GM18951 (cell line): ENCODE measurements at regions not wholly inside any gene's neighbourhood (a gene's known extent, or its start where the extent isn't known, plus 50 kb on each side); places are given as distances from the start of the nearest gene placed in this dataset.

Source experiments
- POLR2A ChIP-seq: IDR thresholded peaks from 4 replicates; pipeline ENCODE4 v1.6.1; 2011; ENCODE audit warnings: mild to moderate bottlenecking; ENCODE audit not compliant: insufficient read length, insufficient read depth; ENCODE audit errors: extremely low read depth
- in situ Hi-C: fragments of 300-500 bp; cut with MboI; formaldehyde crosslinking; loops from one replicate; pipeline ENCODE4 v1.12.0; 2022; ENCODE audit warnings: low sequenced_read_pairs, mixed read lengths, inconsistent platforms; ENCODE audit not compliant: unreplicated experiment

DNA sequence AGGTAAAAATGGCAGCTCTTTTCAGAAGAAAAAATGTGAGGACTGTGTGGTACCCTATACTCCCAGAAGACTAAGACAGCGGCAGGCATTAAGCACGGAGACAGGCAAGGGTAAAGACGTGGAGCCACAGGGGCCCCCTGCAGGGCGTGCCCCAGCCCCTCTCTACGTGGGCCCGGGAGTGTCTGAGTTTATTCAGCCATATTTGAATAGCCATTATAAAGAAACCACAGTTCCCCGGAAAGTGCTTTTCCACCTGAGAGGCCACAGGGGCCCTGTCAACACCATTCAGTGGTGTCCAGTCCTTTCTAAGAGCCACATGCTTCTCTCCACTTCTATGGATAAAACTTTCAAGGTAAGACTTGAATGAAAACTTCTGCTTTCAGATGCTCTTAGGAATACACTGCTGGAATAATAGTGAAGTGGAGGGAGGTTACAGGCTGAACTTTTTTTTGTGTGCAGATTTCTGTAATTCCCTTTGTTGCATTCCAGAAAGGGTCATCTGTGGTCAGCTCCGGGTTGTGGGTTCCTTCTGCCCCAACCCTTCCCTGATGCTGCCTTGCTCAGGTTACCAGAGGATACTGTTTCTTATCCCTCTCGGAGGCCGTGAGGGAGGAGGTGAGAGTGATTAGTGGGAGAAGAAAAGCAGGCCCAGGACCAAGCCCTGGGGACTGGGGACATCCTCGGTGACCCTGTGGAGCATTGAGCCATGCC is 58.4 kb downstream of the SLC25A47 start:
- in situ Hi-C loops: loop anchor here (25.0 kb wide), 1 partner anchor 256 kb away; no protein-coding TSS in a partner anchor

DNA sequence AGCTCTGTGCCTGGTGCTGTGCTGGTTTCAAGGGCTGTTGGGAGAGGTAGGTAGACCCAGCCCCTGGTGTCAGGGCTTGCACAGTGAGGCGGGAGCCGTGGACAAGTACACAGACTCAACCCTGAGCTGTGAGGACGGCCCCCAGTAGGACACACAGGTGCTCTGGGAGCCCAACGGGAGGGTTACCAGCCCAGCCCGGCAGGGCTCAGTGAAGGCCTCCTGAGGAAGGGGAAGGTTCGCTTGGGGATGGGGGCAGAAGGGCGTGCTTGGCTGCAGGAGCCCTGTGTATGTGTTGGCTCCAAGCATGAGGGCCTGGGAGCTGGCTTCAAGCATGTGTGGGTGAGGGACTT is 58.9 kb downstream of the SLC25A47 start:
- TF ChIP-seq POLR2A: no peak
- in situ Hi-C loops: loop anchor here (25.0 kb wide), 1 partner anchor 255 kb away; no protein-coding TSS in a partner anchor

More for the DNA sequence above, 58.4 kb downstream of the SLC25A47 start:
- no peak for TF ChIP-seq POLR2A

DNA sequence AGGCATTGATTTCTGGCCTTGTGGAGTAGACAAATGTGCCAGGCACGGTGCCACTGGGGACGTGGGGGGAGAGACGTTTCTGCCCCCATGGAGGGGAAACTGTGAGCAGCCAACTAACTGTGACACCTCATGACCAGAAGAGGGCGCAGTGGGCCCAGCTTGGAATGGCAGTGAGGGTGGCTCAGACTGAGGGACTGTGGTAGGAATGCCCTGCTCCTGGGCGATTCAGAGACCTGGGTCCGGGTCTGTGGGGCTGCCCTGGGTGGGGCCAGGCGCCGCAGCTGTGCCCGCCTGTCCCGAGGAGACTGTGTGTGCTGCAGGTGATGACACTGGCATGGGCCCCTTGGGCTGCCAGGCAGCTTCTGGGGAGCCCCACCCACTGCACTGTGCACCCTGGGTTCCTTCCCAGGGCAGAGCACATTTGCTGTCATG is 60.6 kb downstream of the SLC25A47 start:
- in situ Hi-C loops: loop anchor here (25.0 kb wide), 1 partner anchor 254 kb away; no protein-coding TSS in a partner anchor
- TF ChIP-seq POLR2A: no peak

DNA sequence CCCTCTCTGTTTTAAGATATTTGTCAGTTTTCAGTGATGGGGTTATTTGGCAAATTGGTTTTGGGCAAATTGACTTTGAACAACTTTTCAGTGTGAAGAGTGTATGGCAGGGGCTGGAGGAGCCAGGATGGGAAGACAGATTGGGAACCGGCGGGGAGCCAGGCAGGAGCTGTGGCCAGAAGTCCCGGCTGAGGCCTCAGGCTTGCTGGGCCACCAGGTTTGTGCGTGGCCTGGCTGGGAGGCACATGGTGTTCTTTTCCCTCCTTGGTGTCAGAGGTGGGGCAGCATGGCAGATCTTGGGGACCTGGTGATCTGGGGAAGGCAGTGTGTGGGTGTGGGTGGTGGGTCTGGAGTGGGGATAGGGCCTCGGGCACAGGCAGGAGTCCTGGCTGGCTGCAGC is 61.1 kb downstream of the SLC25A47 start:
- no peak for TF ChIP-seq POLR2A
- in situ Hi-C loops: loop anchor here (25.0 kb wide), 1 partner anchor 253 kb away; no protein-coding TSS in a partner anchor

DNA sequence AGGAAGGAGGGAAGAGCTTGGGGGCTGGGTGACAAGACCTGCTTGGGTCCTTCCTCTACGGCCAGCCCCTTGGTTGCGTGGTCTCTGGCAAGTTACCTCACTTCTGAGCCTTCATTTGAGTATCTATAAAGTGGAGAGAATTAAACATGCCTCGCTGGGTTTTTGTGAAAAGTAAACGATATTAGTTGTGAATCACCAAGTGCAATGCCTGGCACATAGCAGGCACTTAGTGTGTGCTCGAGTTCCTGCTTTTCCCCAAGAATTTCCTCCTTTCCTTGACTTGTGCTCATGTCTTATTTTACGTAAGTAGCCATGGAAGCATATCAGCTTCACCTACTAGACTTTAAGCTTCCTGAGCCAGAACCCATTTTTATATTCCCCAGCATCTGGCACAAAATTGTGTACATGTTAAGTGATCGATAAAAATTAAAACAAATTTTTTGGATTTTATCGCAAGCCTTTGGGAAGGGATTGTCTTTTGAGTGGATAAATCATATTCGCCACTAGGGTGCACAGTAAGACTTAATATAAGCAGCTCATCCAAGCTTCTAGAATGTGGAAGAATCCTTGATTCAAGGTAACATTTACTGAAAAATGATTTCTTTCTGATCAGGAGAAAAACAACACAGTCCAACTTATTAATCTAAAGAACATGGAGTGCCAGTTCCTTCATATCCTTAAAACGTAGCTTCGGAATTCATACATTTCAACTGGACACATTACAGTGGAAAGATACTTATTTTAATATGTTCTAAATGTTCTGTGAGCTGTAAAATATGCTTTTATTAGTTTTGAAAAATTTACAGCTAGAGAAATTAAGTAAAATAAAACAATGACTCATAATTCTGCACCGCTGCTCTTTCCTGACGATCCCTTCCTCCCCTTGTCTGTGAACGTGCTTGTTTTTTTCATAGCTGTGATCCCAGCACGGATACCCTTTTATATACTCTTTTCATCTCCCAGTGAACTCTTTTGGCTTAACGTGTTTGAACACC is 62.0 kb downstream of the SLC25A47 start:
- TF ChIP-seq POLR2A: no peak
- in situ Hi-C loops: loop anchor here (25.0 kb wide), 1 partner anchor 252 kb away; no protein-coding TSS in a partner anchor

DNA sequence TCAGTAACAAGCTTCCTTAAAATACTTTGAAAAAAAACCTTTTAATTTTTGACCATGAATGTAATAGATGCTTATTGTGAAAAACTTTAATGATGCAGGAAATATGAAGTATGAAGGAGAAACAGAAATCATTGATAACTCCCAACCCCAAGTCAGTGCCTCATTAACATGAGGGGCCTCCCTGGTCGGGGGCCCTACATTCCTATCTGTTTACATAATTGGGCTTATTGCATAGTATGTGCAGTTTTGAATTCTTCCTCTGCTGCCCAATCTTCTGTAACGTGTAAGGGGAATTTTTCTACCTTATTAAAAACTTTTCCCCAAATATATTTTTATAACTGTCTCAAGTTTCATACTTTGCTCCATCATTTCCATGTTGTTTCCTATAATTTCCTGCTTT is 63.0 kb downstream of the SLC25A47 start:
- in situ Hi-C loops: loop anchor here (25.0 kb wide), 1 partner anchor 251 kb away; no protein-coding TSS in a partner anchor
- TF ChIP-seq POLR2A: no peak

DNA sequence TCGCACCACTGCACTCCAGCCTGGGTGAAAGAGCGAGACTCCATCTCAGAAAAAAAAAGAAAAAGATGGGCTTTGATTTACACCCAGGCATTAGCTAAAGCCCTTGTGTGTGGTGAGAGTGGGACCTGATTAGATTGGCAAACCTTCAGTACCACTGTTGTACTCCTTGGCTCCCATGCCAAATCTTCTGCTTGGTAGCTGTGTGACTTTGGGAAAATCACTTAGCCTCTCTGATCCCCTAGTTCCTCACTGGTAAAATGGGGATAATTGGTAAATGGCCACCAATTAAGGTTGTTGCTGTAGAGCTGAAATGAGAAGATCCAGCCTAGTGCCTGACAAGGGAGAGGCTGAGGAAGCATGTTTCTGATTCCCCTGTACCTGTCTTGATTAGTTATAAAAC is 63.7 kb downstream of the SLC25A47 start:
- in situ Hi-C loops: loop anchor here (25.0 kb wide), 1 partner anchor 250 kb away; no protein-coding TSS in a partner anchor
- no peak for TF ChIP-seq POLR2A

DNA sequence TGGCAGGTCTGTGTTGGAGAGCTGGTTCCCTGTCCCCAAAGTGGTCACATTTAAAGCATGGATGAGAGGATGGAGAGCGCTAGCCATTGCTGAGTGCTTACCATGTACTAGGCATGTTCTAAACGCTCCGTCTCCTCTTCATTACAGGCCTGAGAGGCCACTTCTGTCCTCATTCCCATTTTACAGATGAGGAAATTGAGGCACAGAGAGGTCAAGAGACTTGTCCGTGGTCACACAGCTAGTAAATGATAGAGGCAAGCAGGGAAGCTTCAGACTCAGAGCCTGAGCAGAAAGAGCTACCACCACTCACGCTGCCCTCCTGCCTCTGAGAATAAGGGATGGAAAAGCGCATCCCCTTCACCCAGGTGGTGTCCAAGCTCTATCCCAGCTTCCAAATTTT is 64.3 kb downstream of the SLC25A47 start:
- no peak for TF ChIP-seq POLR2A
- in situ Hi-C loops: loop anchor here (25.0 kb wide), 1 partner anchor 250 kb away; no protein-coding TSS in a partner anchor

DNA sequence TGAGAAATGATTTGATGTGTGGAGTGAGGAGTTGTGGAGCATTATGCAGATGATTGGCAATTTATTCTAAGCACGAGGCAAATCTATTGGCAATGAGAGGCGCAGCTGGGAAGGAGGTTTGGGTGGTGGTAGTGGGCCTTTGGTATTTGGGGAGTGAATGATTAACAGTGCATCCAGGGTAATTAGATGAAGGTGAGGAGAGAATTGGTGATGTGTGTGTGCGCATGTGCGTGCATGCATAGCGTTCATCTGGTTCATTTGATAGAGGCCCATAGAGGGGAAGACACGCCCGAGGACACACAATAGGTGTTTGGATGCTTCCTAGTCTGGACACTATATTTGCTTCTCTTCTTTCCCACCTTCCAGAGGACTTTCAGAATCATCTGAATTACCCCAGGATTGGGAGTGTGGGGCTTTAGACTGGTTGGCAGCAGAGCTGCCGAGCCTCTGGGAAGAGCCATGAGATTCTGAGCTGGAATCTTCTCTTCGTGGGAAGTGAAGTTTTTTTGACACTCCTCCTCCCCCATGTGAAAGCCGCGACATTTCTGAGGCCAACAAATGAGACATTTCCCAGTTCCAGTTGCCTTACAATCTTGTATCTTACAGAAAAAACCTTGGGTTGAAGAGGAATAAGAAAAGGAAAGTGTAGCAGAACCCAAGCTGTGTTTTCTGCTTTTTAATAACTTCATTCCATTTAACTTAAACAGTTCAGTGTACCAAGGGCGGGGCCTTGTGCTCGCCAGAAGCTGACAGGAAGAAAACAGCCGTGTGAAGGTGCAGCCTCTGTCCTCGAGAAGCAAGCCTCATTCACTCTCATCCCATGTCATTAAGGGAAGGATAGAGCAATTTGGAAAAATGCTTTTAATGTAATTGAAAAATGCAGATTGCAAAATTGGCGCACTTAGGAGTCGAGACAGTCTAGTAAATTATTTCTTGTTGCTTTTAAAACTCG is 65.2 kb downstream of the SLC25A47 start:
- in situ Hi-C loops: loop anchor here (25.0 kb wide), 1 partner anchor 249 kb away; no protein-coding TSS in a partner anchor
- no peak for TF ChIP-seq POLR2A

DNA sequence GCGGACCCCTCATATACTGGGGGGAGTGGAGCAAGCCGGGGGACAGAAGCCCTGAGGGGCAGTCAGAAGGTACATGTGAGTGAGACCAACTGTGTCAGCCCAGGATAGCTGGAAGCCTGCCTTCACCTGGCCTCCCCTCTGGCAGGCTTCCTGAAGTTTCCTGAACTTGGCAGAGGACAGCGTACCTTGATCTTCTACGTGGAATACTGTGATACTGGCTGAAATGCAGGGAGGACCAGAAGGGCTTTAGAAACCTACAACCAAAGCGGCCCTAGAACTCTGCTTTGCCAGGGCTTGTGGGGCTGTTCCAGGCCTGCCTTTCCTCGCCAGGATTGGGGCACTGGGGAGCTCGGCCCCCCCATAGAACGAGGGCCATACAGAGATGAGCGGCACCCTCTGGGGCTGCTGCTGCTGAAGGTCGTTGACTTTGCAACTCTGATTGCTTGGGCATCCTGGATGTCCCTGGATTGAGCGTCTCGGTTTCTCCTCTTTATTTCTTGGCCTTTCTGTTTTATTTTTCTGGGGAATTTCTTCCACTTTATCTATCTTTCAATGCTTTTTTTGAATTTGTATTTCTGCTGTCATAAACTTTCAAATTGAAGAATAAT is 66.5 kb downstream of the SLC25A47 start:
- TF ChIP-seq POLR2A: no peak
- in situ Hi-C loops: loop anchor here (25.0 kb wide), 1 partner anchor 248 kb away; no protein-coding TSS in a partner anchor

DNA sequence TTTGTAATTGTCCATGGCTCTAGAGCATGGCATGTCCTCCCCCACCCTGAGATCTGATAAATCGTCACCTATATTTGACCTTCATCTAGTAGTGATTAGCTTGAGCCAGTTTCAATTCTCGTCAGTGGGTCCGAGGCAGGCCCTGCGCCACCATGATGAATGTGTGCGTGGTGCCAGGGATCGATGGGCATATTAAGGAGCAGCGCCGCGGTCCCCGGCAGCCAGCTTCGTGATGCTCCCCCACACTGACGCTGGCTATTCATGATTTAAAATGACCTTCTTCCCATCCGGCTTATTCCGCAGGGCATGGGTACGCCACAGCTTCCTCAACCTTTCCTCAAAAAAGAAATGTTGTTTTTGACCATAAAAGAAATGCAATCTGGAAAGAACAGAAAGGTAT is 68.0 kb downstream of the SLC25A47 start:
- TF ChIP-seq POLR2A: no peak
- in situ Hi-C loops: loop anchor here (25.0 kb wide), 1 partner anchor 246 kb away; no protein-coding TSS in a partner anchor

DNA sequence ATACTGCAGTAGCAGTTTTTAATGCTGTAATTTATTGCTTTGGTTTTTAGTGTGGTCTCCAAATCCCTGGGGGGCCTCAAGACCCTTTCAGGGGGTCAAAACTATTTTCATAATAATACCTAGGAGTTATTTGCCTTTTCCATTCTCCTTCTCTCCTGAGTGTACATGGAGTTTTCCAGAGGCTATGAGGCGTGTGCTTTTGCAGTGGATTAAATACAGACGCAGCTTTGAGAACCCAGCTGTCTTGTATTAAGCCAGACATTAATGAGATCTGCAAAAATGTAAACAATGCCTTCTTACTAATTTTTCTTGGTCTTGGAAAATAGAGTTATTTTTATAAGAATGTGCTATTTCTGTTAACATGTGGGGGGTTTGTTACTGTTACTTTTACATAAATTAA is 68.6 kb downstream of the SLC25A47 start:
- in situ Hi-C loops: loop anchor here (25.0 kb wide), 1 partner anchor 246 kb away; no protein-coding TSS in a partner anchor
- TF ChIP-seq POLR2A: no peak

DNA sequence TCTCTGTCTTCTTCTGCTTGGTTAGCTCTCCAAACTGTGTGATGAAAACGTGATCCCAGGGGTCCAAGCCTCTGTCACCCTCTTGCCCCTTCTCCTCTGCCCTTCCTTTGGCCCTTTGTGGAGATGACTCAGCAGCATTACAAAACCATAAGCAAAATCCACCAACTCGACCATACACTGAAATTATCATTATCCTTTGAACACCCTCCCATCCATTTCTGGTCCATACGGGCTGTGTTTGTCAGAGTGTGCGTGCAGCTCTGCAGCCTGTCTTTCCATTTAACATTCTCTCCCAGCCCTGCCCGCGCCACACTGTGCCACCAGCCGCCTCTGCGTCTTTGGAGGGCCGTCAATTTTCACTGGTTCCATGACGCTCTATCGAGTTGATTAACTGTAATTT is 69.2 kb downstream of the SLC25A47 start:
- no peak for TF ChIP-seq POLR2A
- in situ Hi-C loops: loop anchor here (25.0 kb wide), 1 partner anchor 245 kb away; no protein-coding TSS in a partner anchor
